Epithelial cell of proximal tubule (primary cell): ENCODE measurements at regions not wholly inside any gene's neighbourhood (a gene's known extent, or its start where the extent isn't known, plus 50 kb on each side); places are given as distances from the start of the nearest gene placed in this dataset.

Source experiments
- DNase-seq: peaks from one replicate; pipeline ENCODE4 v3.0.0-alpha.2; 2011; ENCODE audit warnings: low read depth
- H3K4me3 ChIP-seq: 2 replicates; pipeline ENCODE4 v1.5.1; 2011; ENCODE audit warnings: low read depth, mild to moderate bottlenecking, low read length
- CTCF ChIP-seq: conservative IDR thresholded peaks from 2 replicates; pipeline ENCODE4 v1.5.1; 2012; ENCODE audit warnings: low read depth, mild to moderate bottlenecking, low read length

- H3K4me3 ChIP-seq = no peak overlapping the region
- no peak for DNase-seq
- no peak for TF ChIP-seq CTCF
Measured at GRCh38 chr12:65517656-65518210, 239.2 kb downstream of the MSRB3 start.

- peak; percentile 16 for TF ChIP-seq CTCF
- H3K4me3 ChIP-seq = no peak overlapping the region
- DNase-seq = no peak
Measured at GRCh38 chr12:65518771-65519170, 240.3 kb downstream of the MSRB3 start.

DNA sequence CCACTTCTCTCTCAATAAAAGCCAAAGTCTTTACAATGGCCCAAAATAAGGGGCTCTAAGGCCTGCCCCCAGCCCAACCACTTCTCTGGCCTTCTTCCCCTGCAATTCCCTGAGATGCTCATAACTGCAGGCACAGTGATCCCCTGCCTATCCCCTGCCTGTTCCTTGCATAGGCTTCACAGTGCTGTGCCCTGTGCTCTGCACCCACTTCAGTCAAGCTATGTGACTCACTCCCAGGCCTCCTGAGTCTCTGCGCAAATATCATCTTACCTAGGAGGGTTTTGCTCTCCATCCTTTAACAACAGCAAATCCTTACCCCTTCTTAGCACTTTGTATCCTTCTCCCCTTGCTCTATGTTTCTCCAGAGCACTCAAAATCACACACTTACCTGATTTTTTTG lies 242.2 kb downstream of the MSRB3 start:
- no peak for TF ChIP-seq CTCF
- DNase-seq = no peak
- H3K4me3 ChIP-seq = no peak overlapping the region

GRCh38 chr12:65522956-65523860 lies 244.7 kb downstream of the MSRB3 start:
- no peak for TF ChIP-seq CTCF
- no peak for DNase-seq
- no peak overlapping the region for H3K4me3 ChIP-seq

- no peak for DNase-seq
- TF ChIP-seq CTCF = no peak
- no peak overlapping the region for H3K4me3 ChIP-seq
Measured at GRCh38 chr12:65524666-65525065, 246.2 kb downstream of the MSRB3 start.

GRCh38 chr12:65525491-65526141 lies 247.1 kb downstream of the MSRB3 start:
- DNase-seq = peak; percentile 53
- no peak overlapping the region for H3K4me3 ChIP-seq
- no peak for TF ChIP-seq CTCF
